Activated CD4-positive, CD25-positive, alpha-beta regulatory T cell treated with anti-CD3 and anti-CD28 coated beads, Interleukin-2, amount 50 U/mL, for 16 hours (primary cell): ENCODE measurements at regions not wholly inside any gene's neighbourhood (a gene's known extent, or its start where the extent isn't known, plus 50 kb on each side); places are given as distances from the start of the nearest gene placed in this dataset.

ENCODE experiments used
- DNase-seq: peaks from one replicate; pipeline ENCODE4 v3.0.0-alpha.2; 2020; ENCODE audit warnings: low read depth, low spot score

GRCh38 chr20:60822699-60823607 lies 429.1 kb upstream of the CDH4 start:
- DNase-seq, result no peak

DNA sequence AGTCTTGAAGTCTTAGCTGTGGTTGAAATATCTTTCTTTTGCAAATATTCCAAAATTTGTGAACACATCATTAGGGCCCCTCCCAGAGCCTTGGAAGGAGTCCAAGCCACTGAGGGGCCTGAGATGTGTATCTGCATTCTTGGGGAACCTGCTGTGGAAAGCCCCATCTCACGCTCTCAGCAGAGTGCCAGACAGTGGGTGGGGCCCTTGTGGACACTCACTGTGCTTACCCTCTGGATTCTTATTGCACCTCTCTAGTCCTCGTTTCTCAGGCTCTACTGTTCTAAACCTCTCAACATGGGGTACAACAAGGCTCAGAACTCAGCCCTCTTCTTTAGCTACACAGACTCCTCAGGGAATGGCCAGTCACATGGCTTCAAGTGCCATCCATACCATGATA lies 416.2 kb upstream of the CDH4 start:
- no peak for DNase-seq

DNA sequence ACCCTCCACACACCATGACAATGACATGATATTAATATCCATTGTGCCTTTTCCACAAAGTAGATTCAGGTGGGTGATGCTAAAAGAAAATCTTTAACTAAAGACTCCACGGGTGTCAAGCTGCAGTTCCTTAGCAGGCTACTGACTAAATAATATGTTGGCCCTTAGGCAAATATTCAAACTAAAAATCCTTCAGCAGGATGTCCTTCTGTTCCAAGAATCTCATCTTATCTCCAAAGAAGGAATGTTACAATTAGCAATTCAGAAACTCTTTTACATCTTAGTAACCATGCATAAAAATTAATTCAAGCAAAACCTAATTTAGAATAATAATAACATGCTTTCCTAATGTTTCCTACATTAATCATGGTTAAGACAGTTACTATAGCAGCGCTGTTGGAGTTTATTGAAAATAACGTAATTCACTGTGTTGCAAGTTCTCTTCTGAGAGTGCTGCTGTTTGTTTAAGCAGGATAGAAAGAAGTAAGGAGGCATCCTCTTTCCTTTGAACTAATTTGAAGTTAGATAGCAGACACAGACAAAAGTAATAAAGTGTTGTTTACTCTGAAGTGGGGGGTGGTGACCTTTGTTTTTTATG lies 414.8 kb upstream of the CDH4 start:
- no peak for DNase-seq

DNA sequence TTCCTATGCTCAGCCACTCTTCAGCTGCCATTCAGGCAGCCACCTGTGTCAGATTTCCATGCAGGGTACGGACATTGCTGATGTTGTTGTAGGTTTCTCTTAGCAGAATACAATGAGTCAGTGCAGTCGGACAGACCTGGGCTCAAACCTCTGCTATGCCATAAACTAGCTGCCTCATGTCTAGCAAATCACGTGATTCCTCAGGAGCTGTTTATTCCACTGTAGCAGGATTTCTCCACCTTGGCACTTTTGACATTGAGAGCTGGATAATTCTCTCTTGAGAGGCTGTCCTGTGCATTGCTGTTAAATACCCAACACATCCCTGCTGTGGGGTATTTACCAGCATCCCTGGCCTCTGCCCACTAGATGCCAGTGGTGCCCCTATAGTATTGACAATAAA lies 413.8 kb upstream of the CDH4 start:
- DNase-seq, result no peak

- DNase-seq, result no peak
These were observed 411.1 kb upstream of the CDH4 start for GRCh38 chr20:60840971-60841370.

DNA sequence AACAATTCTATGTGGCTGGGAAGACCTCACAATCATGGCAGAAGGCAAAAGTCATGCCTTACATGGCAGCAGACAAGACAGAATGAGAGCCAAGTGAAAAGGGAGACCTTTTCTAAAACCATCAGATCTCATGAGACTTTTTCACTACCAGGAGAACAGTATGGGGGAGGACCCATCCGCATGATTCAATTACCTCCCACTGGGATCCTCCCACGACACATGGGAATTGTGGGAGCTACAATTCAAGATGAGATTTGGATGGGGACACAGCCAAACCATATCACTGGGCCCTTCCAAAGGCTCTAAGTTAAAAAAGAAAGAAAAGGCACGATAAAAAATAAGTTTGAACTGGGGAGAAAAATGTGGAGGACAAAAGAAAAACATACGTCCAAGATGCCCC lies 406.9 kb upstream of the CDH4 start:
- no peak for DNase-seq

GRCh38 chr20:60851826-60852704 lies 400.0 kb upstream of the CDH4 start:
- no peak for DNase-seq

DNA sequence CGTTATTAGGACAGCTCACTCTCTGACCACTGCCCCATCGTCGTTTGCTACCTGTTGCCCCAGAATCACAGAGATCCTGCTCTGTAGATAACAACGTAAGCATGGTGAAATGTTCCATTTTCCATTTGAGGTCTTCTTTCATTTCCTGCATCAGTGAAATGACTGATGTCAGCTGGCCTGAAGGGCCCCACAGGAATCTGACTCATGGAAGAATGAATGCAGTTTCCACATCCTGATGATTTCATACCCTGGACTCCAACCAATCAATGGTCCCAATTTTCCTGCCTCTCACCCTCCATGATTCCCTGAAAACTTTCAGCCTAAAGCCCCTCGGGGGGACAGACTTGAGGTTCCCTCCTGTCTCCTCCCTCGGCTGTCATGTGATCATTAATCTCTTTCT lies 394.4 kb upstream of the CDH4 start:
- no peak for DNase-seq

- DNase-seq, result no peak
These were observed 389.5 kb upstream of the CDH4 start for GRCh38 chr20:60862601-60863000.

DNA sequence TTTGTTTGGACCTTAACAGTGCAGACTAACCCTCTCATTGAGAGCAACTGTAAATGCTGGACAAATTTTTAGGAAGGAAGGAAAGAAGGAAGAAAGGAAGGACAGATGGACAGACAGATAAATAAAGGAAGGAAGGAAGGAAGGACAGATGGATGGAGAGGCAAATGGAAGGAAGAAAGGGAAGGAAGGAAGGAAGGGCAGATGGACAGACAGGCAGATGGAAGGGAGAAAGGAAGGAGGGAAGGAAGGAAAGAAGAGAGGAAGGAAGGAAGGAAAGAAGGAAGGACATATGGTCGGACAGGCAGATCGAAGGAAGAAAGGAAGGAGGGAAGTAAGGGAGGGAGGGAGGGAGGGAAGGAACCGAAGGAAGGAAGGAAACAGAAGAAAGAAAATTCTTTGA lies 388.5 kb upstream of the CDH4 start:
- DNase-seq, result no peak

GRCh38 chr20:60867589-60867988 lies 384.5 kb upstream of the CDH4 start:
- no peak for DNase-seq

DNA sequence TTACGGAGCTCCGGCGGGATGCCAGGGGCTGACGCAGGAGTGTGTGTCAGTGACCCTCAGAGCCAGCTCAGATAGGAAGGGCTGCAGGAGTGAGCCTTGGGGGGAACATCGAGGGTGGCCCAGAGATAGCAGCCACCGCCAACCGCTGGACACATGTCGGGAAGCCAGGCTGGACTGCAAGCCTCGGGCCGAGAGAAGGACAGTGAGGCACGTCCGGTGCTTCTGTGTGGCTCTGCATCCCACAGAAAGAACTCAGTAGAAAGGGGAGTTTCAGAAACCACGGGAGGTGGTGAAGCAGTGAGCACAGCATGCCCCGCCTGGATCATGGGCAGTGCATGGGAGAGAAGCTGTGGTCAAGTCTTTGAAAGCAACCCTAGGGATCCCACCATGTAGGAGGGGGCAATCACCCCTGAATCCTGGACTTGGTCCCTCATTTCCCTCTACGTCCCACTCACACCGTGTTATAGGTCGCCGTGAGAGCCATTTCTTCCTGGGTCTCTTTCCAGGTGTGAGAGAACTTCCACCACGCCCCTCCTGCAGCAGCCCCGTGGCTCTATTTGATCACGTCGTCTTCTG lies 383.7 kb upstream of the CDH4 start:
- DNase-seq, result no peak

- DNase-seq, result no peak
These were observed 383.0 kb upstream of the CDH4 start for GRCh38 chr20:60869087-60869486.

- DNase-seq, result no peak
These were observed 382.4 kb upstream of the CDH4 start for GRCh38 chr20:60869625-60870024.

GRCh38 chr20:60870040-60870439 lies 382.0 kb upstream of the CDH4 start:
- no peak for DNase-seq

DNA sequence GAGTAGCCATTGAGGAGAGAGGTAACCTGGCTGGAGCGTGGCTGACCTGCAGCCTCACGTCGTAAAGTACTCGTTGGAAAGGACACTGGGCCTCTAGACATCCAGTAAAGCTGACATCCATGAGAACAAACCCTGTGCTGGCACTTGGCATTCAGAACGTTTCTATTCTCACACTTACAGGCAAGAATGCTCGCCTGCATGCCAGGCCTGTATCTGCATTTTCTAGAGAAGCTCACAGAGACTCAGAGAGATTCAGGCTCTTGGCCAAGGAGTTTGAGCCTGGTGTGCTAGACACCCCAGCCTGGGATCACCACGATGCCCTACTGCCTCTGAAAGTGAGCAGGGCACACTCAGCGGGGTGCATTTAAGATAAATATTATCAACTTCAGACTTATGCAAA lies 379.8 kb upstream of the CDH4 start:
- no peak for DNase-seq

- DNase-seq, result no peak
These were observed 374.8 kb upstream of the CDH4 start for GRCh38 chr20:60877071-60877857.

DNA sequence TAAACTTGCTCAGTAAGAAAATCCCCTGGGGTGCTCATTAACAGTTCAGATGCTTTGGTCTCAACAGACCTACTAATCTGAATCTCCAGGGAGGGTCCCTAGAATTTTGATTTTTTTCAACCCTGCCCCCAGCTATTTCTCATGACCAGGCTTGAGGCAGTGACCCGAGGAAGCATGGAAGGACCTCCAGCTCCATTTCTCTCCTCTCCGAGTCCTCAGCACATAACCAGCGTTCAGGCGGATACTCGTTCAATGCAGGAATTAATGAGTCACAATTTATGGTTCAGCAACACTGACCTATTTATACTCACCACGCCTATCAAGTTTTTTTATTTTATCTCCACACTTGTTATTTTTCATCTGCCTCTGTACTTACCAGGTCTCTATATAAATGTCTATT lies 369.2 kb upstream of the CDH4 start:
- DNase-seq, result no peak

- no peak for DNase-seq
These were observed 368.6 kb upstream of the CDH4 start for GRCh38 chr20:60883496-60883895.

DNA sequence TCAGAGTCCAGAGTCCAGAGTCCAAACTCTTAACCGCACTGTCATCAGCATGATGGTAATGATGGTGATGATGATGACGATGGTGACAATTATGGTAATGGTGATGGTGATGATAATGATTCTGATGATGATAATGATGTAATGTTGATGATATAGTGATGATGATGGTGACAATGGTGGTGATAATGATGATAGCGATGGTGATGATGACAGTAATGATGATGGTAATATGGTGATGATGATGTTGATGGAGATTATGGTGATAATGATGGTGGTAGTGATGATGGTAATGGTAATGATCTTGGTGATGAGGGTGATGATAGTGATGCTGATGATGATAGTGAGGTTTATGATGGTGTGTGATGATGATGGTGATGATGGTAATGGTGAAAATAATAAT lies 367.8 kb upstream of the CDH4 start:
- no peak for DNase-seq

DNA sequence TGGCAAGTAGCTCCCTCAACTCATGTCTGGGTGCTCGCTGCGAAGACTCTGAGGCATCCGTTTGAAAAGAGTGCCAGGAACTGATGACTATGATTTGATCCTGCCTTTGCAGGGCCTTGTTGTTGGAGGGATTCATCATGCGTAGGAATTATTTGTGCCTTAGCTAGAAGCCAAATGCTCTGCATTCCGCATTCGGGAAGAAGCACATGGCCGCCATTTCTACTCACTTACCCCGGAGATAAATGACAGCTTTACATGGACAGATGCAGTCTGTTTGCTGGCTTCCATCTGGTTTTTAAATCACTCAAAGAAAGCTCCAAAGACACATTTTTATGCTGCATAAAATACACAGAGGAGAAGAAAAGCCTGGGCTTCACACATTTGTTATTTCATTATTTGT lies 363.3 kb upstream of the CDH4 start:
- DNase-seq, result no peak
